Keratinocyte (primary cell): ENCODE measurements at regions not wholly inside any gene's neighbourhood (a gene's known extent, or its start where the extent isn't known, plus 50 kb on each side); places are given as distances from the start of the nearest gene placed in this dataset.

Source experiments
- DNase-seq: peaks from one replicate; pipeline ENCODE4 v3.0.0-alpha.2; 2011; ENCODE audit warnings: low read depth, missing footprints, low spot score
- FAIRE-seq: peaks from 2 replicates; lab custom pipeline; 2011; peaks lifted over from hg19 to GRCh38; lab: Jason Lieb, UNC
- H2AFZ ChIP-seq: 2 replicates; pipeline ENCODE4 v1.6.0; 2012; ENCODE audit warnings: low read length, control low read depth, inconsistent platforms; ENCODE audit not compliant: control insufficient read depth
- H3K27ac ChIP-seq: 2 replicates; pipeline ENCODE4 v1.5.1; 2011; ENCODE audit warnings: low read length; ENCODE audit not compliant: control insufficient read depth, insufficient read depth
- H3K27me3 ChIP-seq: 3 replicates; pipeline ENCODE4 v1.6.0; 2011; ENCODE audit warnings: low read length; ENCODE audit not compliant: control insufficient read depth, insufficient read depth; ENCODE audit errors: extremely low read depth
- H3K36me3 ChIP-seq, 2 experiments: 2 replicates in 1 of 2; 3 replicates in 1 of 2; pipeline ENCODE4 v1.5.1; 2011; ENCODE audit warnings: low read length in 2 of 2, mild to moderate bottlenecking in 1 of 2; ENCODE audit not compliant: control insufficient read depth in 2 of 2, insufficient read depth in 2 of 2; ENCODE audit errors: extremely low read depth in 1 of 2
- H3K4me1 ChIP-seq: 3 replicates; pipeline ENCODE4 v1.5.1; 2011; ENCODE audit warnings: low read length; ENCODE audit not compliant: control insufficient read depth, insufficient read depth; ENCODE audit errors: extremely low read depth
- H3K4me2 ChIP-seq: 3 replicates; pipeline ENCODE4 v1.6.0; 2011; ENCODE audit warnings: low read depth, low read length; ENCODE audit not compliant: control insufficient read depth, insufficient read depth; ENCODE audit errors: extremely low read depth
- H3K4me3 ChIP-seq, 3 experiments: fragments of 200-600 bp in 1 of 3; sonication (generic) in 1 of 3; 2 replicates in 2 of 3; 3 replicates in 1 of 3; pipeline ENCODE4 v1.5.1; 2011 to 2016; ENCODE audit warnings: low read length in 3 of 3, mild to moderate bottlenecking in 3 of 3, control low read depth in 2 of 3, inconsistent platforms in 1 of 3, low read depth in 1 of 3, mixed read lengths in 1 of 3, mixed run types in 1 of 3, moderate library complexity in 1 of 3; ENCODE audit not compliant: control insufficient read depth in 2 of 3, insufficient read depth in 2 of 3; ENCODE audit errors: extremely low read depth in 1 of 3
- H3K79me2 ChIP-seq: 2 replicates; pipeline ENCODE4 v1.6.0; 2012; ENCODE audit warnings: low read length; ENCODE audit not compliant: control insufficient read depth, insufficient read depth
- H3K9ac ChIP-seq: 3 replicates; pipeline ENCODE4 v1.6.0; 2011; ENCODE audit warnings: low read length; ENCODE audit not compliant: control insufficient read depth, insufficient read depth; ENCODE audit errors: extremely low read depth
- H3K9me1 ChIP-seq: 3 replicates; pipeline ENCODE4 v1.6.0; 2011; ENCODE audit warnings: low read length; ENCODE audit not compliant: control insufficient read depth, insufficient read depth; ENCODE audit errors: extremely low read depth
- H3K9me3 ChIP-seq: 2 replicates; pipeline ENCODE4 v1.5.1; 2012; ENCODE audit warnings: low read depth, low read length; ENCODE audit not compliant: control insufficient read depth
- H4K20me1 ChIP-seq: 3 replicates; pipeline ENCODE4 v1.6.0; 2011; ENCODE audit warnings: low read length; ENCODE audit not compliant: control insufficient read depth, insufficient read depth; ENCODE audit errors: extremely low read depth
- CTCF ChIP-seq, 3 experiments: IDR thresholded peaks in 1 of 3; conservative IDR thresholded peaks in 1 of 3; optimal IDR thresholded peaks in 1 of 3; 2 replicates in 2 of 3; 3 replicates in 1 of 3; pipeline versions ENCODE3 to v1.5.1; 2011; ENCODE audit warnings: low read length in 3 of 3, mild to moderate bottlenecking in 3 of 3, moderate library complexity in 2 of 3, control low read depth in 1 of 3, inconsistent platforms in 1 of 3; ENCODE audit not compliant: insufficient read depth in 2 of 3; ENCODE audit errors: extremely low read depth in 1 of 3
- EZH2 ChIP-seq: IDR thresholded peaks from one replicate; pipeline ENCODE4 v1.6.1; 2012; ENCODE audit warnings: inconsistent platforms, mild to moderate bottlenecking, low read length, moderate library complexity
- dilution Hi-C: fragments of 300-500 bp; cut with MboI; formaldehyde crosslinking; loops from one replicate; pipeline ENCODE4 v1.7.0; 2020; ENCODE audit warnings: low sequenced_read_pairs; ENCODE audit not compliant: extremely low pct_ligation_motif_present

GRCh38 chr9:75743855-75744254, 146.6 kb upstream of the PCSK5 start:
- no peaks in the 10 kb centered on the region for H3K36me3 ChIP-seq
- dilution Hi-C loops: no loop called here
- no peak overlapping the region for H3K27ac ChIP-seq
- no peaks in the 10 kb centered on the region for H3K9me3 ChIP-seq
- H3K4me1 ChIP-seq: no peaks in the 10 kb centered on the region
- DNase-seq: no peak
- H3K27me3 ChIP-seq: no peaks in the 10 kb centered on the region
- FAIRE-seq: no peak
- no peaks in the 10 kb centered on the region for H4K20me1 ChIP-seq
- no peak for TF ChIP-seq CTCF (optimal IDR thresholded peaks at IDR 0.05 in 1 of 3, IDR thresholded peaks at IDR 0.05 in 1 of 3, conservative IDR thresholded peaks at IDR 0.05 in 1 of 3; ENCODE audit: extremely low read depth in 1 of 3, insufficient read depth in 2 of 3, low read length in 3 of 3)
- no peak for TF ChIP-seq EZH2
- H3K4me3 ChIP-seq: no peak overlapping the region
- no peak overlapping the region for H3K4me2 ChIP-seq
- H3K79me2 ChIP-seq: no peaks in the 10 kb centered on the region
- H3K9me1 ChIP-seq: no peaks in the 10 kb centered on the region
- H3K9ac ChIP-seq: no peak overlapping the region
- no peak overlapping the region for H2AFZ ChIP-seq

DNA sequence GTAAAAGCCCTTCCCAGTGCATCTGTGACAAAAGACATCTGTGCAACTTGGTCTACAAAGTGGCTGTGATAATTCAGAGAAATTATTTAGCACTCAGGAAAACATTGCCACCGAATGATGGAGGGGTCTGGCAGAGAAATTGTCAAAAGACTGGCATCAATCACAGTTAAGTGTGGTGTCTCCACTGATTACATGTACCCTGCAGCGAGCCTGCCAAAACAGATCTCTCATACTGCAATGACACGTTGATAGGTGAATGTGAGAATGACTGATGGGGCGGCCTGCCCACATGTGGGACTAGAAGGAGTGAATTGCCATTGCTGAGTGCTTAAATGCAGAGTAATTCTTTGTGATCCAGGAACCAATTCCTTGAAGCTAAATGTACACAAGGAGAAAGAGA, 136.4 kb upstream of the PCSK5 start:
- H3K4me2 ChIP-seq: no peak overlapping the region
- no peak overlapping the region for H2AFZ ChIP-seq
- no peak for FAIRE-seq

More for the DNA sequence above, 136.4 kb upstream of the PCSK5 start:
- no peaks in the 10 kb centered on the region for H3K79me2 ChIP-seq
- dilution Hi-C loops: no loop called here
- H3K4me3 ChIP-seq: no peak overlapping the region
- H3K9me1 ChIP-seq: no peaks in the 10 kb centered on the region
- H3K36me3 ChIP-seq: no peaks in the 10 kb centered on the region
- no peaks in the 10 kb centered on the region for H4K20me1 ChIP-seq
- no peak for DNase-seq
- no peaks in the 10 kb centered on the region for H3K9me3 ChIP-seq
- no peaks in the 10 kb centered on the region for H3K27me3 ChIP-seq
- H3K4me1 ChIP-seq: no peaks in the 10 kb centered on the region
- TF ChIP-seq CTCF (optimal IDR thresholded peaks at IDR 0.05 in 1 of 3, IDR thresholded peaks at IDR 0.05 in 1 of 3, conservative IDR thresholded peaks at IDR 0.05 in 1 of 3; ENCODE audit: extremely low read depth in 1 of 3, insufficient read depth in 2 of 3, low read length in 3 of 3): no peak
- TF ChIP-seq EZH2: no peak
- H3K27ac ChIP-seq: no peak overlapping the region
- no peak overlapping the region for H3K9ac ChIP-seq
